ENCODE measurements at regions not wholly inside any gene's neighbourhood (a gene's known extent, or its start where the extent isn't known, plus 50 kb on each side); places are given as distances from the start of the nearest gene placed in this dataset.
"Not testable (repeated sequence)": the region's sequence is repeated elsewhere in the genome, so short reads cannot be mapped to it uniquely, and the experiment has no call there.

- intact Hi-C loops (cut with micrococcal nuclease); H3K36me3 Mint-ChIP-seq; H3K4me3 ChIP-seq (replicated peaks in 1 of 3; ENCODE audit: low read depth in 2 of 3, low read length in 3 of 3); H3K36me3 ChIP-seq (replicated peaks in 1 of 2; ENCODE audit: control insufficient read depth in 1 of 2, insufficient read depth in 2 of 2, low read length in 2 of 2); H3K9me3 Mint-ChIP-seq; H3K27me3 Mint-ChIP-seq (ENCODE audit: low read depth in 3 of 3); H3K4me2 ChIP-seq (replicated peaks; ENCODE audit: extremely low read depth, low read length, poor library complexity, severe bottlenecking); H3K4me3 Mint-ChIP-seq; H3K9ac ChIP-seq (ENCODE audit: insufficient read depth, low read length, poor library complexity, severe bottlenecking); H3K27ac Mint-ChIP-seq; H3K79me2 ChIP-seq (ENCODE audit: insufficient read depth, low read length); H3K4me1 ChIP-seq (ENCODE audit: control insufficient read depth in 1 of 2, insufficient read depth in 2 of 2, low read length in 2 of 2); H3K27me3 ChIP-seq (ENCODE audit: control insufficient read depth in 2 of 2, insufficient read depth in 2 of 2, low read length in 2 of 2); H3K27ac ChIP-seq (ENCODE audit: low read depth in 1 of 2, low read length in 2 of 2); DNase-seq; H3K9me3 ChIP-seq (replicated peaks in 1 of 2; ENCODE audit: control insufficient read depth in 1 of 2, insufficient read depth in 1 of 2, low read length in 2 of 2); H3K4me1 Mint-ChIP-seq; H2AFZ ChIP-seq (ENCODE audit: insufficient read depth, low read depth, low read length, poor library complexity, severe bottlenecking); H4K20me1 ChIP-seq (ENCODE audit: insufficient read depth, low read length): not testable (repeated sequence)
- 100% methylated on average over 1 of the region's 2 CpGs for whole genome bisulfite sequencing (ENCODE audit: insufficient coverage)
Observed at GRCh38 chr15:101965353-101965752, 153.4 kb downstream of the OR4F15 start.

GRCh38 chr15:101965860-101966259 is 153.9 kb downstream of the OR4F15 start:
- H3K9ac ChIP-seq (ENCODE audit: insufficient read depth, low read length, poor library complexity, severe bottlenecking); H3K4me1 ChIP-seq (ENCODE audit: control insufficient read depth in 1 of 2, insufficient read depth in 2 of 2, low read length in 2 of 2); H2AFZ ChIP-seq (ENCODE audit: insufficient read depth, low read depth, low read length, poor library complexity, severe bottlenecking); H3K9me3 Mint-ChIP-seq; H3K4me1 Mint-ChIP-seq; H3K36me3 Mint-ChIP-seq; H3K27me3 ChIP-seq (ENCODE audit: control insufficient read depth in 2 of 2, insufficient read depth in 2 of 2, low read length in 2 of 2); H3K36me3 ChIP-seq (replicated peaks in 1 of 2; ENCODE audit: control insufficient read depth in 1 of 2, insufficient read depth in 2 of 2, low read length in 2 of 2); H3K27me3 Mint-ChIP-seq (ENCODE audit: low read depth in 3 of 3); H4K20me1 ChIP-seq (ENCODE audit: insufficient read depth, low read length); H3K4me3 Mint-ChIP-seq; H3K79me2 ChIP-seq (ENCODE audit: insufficient read depth, low read length); H3K4me3 ChIP-seq (replicated peaks in 1 of 3; ENCODE audit: low read depth in 2 of 3, low read length in 3 of 3); H3K9me3 ChIP-seq (replicated peaks in 1 of 2; ENCODE audit: control insufficient read depth in 1 of 2, insufficient read depth in 1 of 2, low read length in 2 of 2); H3K4me2 ChIP-seq (replicated peaks; ENCODE audit: extremely low read depth, low read length, poor library complexity, severe bottlenecking); H3K27ac ChIP-seq (ENCODE audit: low read depth in 1 of 2, low read length in 2 of 2); intact Hi-C loops (cut with micrococcal nuclease): not testable (repeated sequence)
- 100% methylated on average over 2 of the region's 8 CpGs for WGBS (ENCODE audit: insufficient coverage)
- peak overlapping the region in 1 of 7 donors; percentile 80 for H3K27ac Mint-ChIP-seq
- DNase-seq, result peak in 1 of 3 donors; percentile 12

GRCh38 chr15:101967364-101967763 is 155.4 kb downstream of the OR4F15 start:
- H3K36me3 ChIP-seq (replicated peaks in 1 of 2; ENCODE audit: control insufficient read depth in 1 of 2, insufficient read depth in 2 of 2, low read length in 2 of 2), result not testable (repeated sequence)
- no CpG with 5 or more reads among the region's 5 CpGs for WGBS (ENCODE audit: insufficient coverage)

GRCh38 chr15:101970605-101971004 is 158.6 kb downstream of the OR4F15 start:
- no CpG with 5 or more reads among the region's 6 CpGs for WGBS (ENCODE audit: insufficient coverage)
- H3K27ac ChIP-seq (ENCODE audit: low read depth in 1 of 2, low read length in 2 of 2); H3K36me3 Mint-ChIP-seq; H3K27ac Mint-ChIP-seq; H3K27me3 Mint-ChIP-seq (ENCODE audit: low read depth in 3 of 3); H3K79me2 ChIP-seq (ENCODE audit: insufficient read depth, low read length); H3K9me3 Mint-ChIP-seq; DNase-seq; H3K9me3 ChIP-seq (replicated peaks in 1 of 2; ENCODE audit: control insufficient read depth in 1 of 2, insufficient read depth in 1 of 2, low read length in 2 of 2); intact Hi-C loops (cut with micrococcal nuclease); H3K4me3 ChIP-seq (replicated peaks in 1 of 3; ENCODE audit: low read depth in 2 of 3, low read length in 3 of 3); H3K27me3 ChIP-seq (ENCODE audit: control insufficient read depth in 2 of 2, insufficient read depth in 2 of 2, low read length in 2 of 2); H3K4me2 ChIP-seq (replicated peaks; ENCODE audit: extremely low read depth, low read length, poor library complexity, severe bottlenecking); H2AFZ ChIP-seq (ENCODE audit: insufficient read depth, low read depth, low read length, poor library complexity, severe bottlenecking); H3K9ac ChIP-seq (ENCODE audit: insufficient read depth, low read length, poor library complexity, severe bottlenecking); H3K4me1 ChIP-seq (ENCODE audit: control insufficient read depth in 1 of 2, insufficient read depth in 2 of 2, low read length in 2 of 2); H3K36me3 ChIP-seq (replicated peaks in 1 of 2; ENCODE audit: control insufficient read depth in 1 of 2, insufficient read depth in 2 of 2, low read length in 2 of 2); H3K4me1 Mint-ChIP-seq; H4K20me1 ChIP-seq (ENCODE audit: insufficient read depth, low read length); H3K4me3 Mint-ChIP-seq: not testable (repeated sequence)

More at GRCh38 chr15:101967364-101967763, 155.4 kb downstream of the OR4F15 start:
- H3K4me1 ChIP-seq (ENCODE audit: control insufficient read depth in 1 of 2, insufficient read depth in 2 of 2, low read length in 2 of 2); H3K27ac ChIP-seq (ENCODE audit: low read depth in 1 of 2, low read length in 2 of 2); H3K4me2 ChIP-seq (replicated peaks; ENCODE audit: extremely low read depth, low read length, poor library complexity, severe bottlenecking); H3K9me3 Mint-ChIP-seq; intact Hi-C loops (cut with micrococcal nuclease); DNase-seq; H3K36me3 Mint-ChIP-seq; H4K20me1 ChIP-seq (ENCODE audit: insufficient read depth, low read length); H3K4me3 ChIP-seq (replicated peaks in 1 of 3; ENCODE audit: low read depth in 2 of 3, low read length in 3 of 3); H3K27ac Mint-ChIP-seq; H3K79me2 ChIP-seq (ENCODE audit: insufficient read depth, low read length); H3K4me1 Mint-ChIP-seq; H2AFZ ChIP-seq (ENCODE audit: insufficient read depth, low read depth, low read length, poor library complexity, severe bottlenecking); H3K9me3 ChIP-seq (replicated peaks in 1 of 2; ENCODE audit: control insufficient read depth in 1 of 2, insufficient read depth in 1 of 2, low read length in 2 of 2); H3K4me3 Mint-ChIP-seq; H3K9ac ChIP-seq (ENCODE audit: insufficient read depth, low read length, poor library complexity, severe bottlenecking); H3K27me3 ChIP-seq (ENCODE audit: control insufficient read depth in 2 of 2, insufficient read depth in 2 of 2, low read length in 2 of 2); H3K27me3 Mint-ChIP-seq (ENCODE audit: low read depth in 3 of 3): not testable (repeated sequence)

Data from CD14-positive monocyte (primary cell).